ENCODE measurements at regions not wholly inside any gene's neighbourhood (a gene's known extent, or its start where the extent isn't known, plus 50 kb on each side); places are given as distances from the start of the nearest gene placed in this dataset.

DNA sequence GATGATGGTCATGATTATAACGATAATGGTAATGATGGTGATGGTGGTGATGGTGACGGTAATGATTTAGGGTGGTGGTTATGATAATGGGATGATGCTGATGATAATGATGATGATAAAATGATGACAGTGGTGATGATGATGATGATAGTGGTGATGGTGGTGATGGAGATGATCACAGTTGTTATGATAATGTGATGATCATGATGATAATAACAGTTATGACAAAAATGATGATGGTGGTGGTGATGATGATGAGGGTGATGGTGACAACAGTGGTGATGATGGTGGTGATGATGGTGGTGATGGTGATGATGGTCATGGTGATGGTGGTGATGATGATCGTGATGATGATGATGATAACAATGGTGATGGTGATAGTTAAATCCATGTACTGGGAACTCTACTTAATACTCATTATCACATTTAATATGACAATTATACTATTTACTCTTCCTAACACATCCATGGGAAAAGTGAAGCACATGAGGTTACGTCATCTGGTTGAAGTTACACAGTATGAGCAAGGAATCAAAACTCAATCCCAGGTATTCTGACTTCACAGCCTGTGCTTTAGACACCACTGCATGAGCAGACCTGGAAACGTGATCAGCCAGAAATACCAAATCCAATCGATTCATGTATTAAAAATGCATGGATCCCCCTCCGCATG is 322.2 kb downstream of the BRD1 start:
- TF ChIP-seq POLR2AphosphoS5 (IDR thresholded peaks at IDR 0.05) (no peak), POLR2A (IDR thresholded peaks at IDR 0.05) (no peak)
- TF ChIP-seq, protein P1, sequence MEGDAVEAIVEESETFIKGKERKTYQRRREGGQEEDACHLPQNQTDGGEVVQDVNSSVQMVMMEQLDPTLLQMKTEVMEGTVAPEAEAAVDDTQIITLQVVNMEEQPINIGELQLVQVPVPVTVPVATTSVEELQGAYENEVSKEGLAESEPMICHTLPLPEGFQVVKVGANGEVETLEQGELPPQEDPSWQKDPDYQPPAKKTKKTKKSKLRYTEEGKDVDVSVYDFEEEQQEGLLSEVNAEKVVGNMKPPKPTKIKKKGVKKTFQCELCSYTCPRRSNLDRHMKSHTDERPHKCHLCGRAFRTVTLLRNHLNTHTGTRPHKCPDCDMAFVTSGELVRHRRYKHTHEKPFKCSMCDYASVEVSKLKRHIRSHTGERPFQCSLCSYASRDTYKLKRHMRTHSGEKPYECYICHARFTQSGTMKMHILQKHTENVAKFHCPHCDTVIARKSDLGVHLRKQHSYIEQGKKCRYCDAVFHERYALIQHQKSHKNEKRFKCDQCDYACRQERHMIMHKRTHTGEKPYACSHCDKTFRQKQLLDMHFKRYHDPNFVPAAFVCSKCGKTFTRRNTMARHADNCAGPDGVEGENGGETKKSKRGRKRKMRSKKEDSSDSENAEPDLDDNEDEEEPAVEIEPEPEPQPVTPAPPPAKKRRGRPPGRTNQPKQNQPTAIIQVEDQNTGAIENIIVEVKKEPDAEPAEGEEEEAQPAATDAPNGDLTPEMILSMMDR (IDR thresholded peaks at IDR 0.05), result no peak
